ENCODE measurements at regions not wholly inside any gene's neighbourhood (a gene's known extent, or its start where the extent isn't known, plus 50 kb on each side); places are given as distances from the start of the nearest gene placed in this dataset.

GRCh38 chr11:22459048-22459447, 120.9 kb downstream of the SLC17A6 start:
- TF ChIP-seq, protein P1, sequence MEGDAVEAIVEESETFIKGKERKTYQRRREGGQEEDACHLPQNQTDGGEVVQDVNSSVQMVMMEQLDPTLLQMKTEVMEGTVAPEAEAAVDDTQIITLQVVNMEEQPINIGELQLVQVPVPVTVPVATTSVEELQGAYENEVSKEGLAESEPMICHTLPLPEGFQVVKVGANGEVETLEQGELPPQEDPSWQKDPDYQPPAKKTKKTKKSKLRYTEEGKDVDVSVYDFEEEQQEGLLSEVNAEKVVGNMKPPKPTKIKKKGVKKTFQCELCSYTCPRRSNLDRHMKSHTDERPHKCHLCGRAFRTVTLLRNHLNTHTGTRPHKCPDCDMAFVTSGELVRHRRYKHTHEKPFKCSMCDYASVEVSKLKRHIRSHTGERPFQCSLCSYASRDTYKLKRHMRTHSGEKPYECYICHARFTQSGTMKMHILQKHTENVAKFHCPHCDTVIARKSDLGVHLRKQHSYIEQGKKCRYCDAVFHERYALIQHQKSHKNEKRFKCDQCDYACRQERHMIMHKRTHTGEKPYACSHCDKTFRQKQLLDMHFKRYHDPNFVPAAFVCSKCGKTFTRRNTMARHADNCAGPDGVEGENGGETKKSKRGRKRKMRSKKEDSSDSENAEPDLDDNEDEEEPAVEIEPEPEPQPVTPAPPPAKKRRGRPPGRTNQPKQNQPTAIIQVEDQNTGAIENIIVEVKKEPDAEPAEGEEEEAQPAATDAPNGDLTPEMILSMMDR (IDR thresholded peaks at IDR 0.05): no peak
- TF ChIP-seq POLR2A (IDR thresholded peaks at IDR 0.05): no peak
